KG1 (cell line): ENCODE measurements at regions not wholly inside any gene's neighbourhood (a gene's known extent, or its start where the extent isn't known, plus 50 kb on each side); places are given as distances from the start of the nearest gene placed in this dataset.
"Not testable (repeated sequence)": the region's sequence is repeated elsewhere in the genome, so short reads cannot be mapped to it uniquely, and the experiment has no call there.

Source experiments
- DNase-seq: peaks from one replicate; lab custom pipeline; 2025; lab: John Stamatoyannopoulos, UW

- DNase-seq, result not testable (repeated sequence)
These were observed 249.3 kb upstream of the GOT2 start for GRCh38 chr16:58983181-58983965.

GRCh38 chr16:58970775-58971174 is 236.7 kb upstream of the GOT2 start:
- DNase-seq, result no peak

DNA sequence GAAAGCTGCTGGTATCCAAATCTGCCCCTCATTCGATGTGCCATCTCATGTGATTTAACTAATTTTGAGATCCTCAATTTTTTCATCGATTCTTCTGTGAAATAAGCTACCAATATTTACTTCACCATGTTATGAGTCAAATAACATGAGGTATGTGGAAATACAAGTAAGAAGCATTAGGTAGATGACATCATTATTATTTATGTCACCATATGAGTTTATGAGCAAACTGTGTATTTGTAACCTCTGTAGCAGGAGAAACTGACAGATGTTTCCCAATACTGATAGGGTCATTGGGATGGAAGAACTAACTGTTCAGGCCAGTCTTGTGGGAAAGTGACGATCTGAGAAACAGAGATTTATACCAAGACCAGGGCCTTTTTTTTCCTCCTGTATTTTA is 229.4 kb upstream of the GOT2 start:
- DNase-seq, result no peak

DNA sequence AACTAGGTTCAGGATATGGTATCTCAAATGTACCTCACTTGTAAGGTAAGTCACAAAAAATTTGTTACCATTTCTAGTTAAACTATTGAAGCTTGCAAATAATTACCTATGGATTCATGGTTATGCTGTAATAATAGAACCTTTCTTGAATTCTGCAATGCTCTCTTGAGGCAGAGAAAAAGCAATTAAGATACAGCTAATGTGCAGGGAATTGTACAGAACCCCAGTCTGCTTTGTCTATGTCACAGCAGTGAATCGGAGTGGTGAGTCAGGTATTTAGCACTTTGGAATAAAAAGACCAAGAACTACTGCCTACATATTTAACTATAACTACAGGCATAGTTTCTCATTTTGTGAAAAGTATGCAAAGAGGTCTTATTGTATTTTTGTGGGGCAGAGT is 228.7 kb upstream of the GOT2 start:
- no peak for DNase-seq

GRCh38 chr16:58960484-58960883 is 226.4 kb upstream of the GOT2 start:
- DNase-seq, result no peak

DNA sequence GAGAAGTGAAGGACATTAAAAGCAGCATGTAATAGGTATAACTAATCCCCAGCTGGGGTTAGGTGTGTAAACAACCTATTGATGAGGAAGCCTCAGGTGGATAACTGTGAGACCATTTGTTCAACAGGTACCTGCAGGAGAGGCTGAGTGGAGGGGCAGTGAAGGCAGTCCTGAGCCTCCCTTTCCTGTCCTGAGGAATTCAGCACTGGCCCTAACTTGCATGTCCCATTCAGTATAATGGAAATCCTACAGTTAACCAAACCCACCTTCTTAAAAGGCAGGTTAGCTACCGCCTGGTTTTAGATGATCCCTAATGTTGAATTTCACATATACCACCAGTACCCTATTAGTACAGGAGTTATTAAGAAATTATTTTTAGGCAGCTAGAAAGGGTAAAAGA is 225.9 kb upstream of the GOT2 start:
- DNase-seq, result no peak

- DNase-seq, result no peak
These were observed 224.6 kb upstream of the GOT2 start for GRCh38 chr16:58958749-58959148.

DNA sequence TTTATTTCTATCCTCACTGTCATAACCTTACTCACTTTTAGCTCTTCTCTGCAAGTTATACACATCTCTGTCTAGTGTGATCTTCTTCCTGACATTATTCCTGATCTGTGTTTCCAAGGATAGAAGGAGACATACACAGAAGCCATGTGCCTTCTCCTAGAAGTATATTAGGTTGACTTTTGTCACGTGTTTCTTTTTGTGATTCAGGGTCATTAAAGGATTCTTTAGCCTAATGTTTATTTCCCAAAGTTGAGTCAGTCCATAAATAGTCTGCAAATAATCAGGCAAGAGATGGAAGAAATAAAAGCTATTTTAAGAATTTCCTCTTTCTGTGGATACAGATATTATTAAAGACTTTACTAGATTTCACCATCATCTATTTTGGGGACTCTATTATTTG is 214.1 kb upstream of the GOT2 start:
- no peak for DNase-seq

GRCh38 chr16:58940609-58941008 is 206.5 kb upstream of the GOT2 start:
- no peak for DNase-seq

GRCh38 chr16:58938811-58939210 is 204.7 kb upstream of the GOT2 start:
- DNase-seq, result no peak

- DNase-seq, result no peak
These were observed 203.5 kb upstream of the GOT2 start for GRCh38 chr16:58937661-58938060.

DNA sequence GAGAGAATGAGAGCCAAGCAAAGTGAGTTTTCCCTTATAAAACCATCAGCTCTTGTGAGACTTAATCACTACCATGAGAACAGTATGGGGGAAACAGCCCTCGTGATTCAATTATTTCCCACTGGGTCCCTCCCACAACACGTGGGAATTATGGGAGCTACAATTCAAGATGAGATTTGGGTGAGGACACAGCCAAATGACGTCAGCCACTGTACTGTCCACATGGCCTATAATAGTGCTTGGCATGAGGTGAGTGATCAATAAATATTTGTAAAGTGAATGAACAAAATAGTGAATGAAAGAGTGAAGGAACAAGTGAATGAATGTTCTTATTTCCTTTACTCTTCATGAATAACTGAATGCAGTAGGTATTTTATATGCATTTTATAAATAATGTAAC is 199.1 kb upstream of the GOT2 start:
- no peak for DNase-seq

- no peak for DNase-seq
These were observed 197.3 kb upstream of the GOT2 start for GRCh38 chr16:58931436-58931835.

- no peak for DNase-seq
These were observed 189.0 kb upstream of the GOT2 start for GRCh38 chr16:58923094-58923493.

- no peak for DNase-seq
These were observed 179.3 kb upstream of the GOT2 start for GRCh38 chr16:58913456-58913855.

- DNase-seq, result no peak
These were observed 178.5 kb upstream of the GOT2 start for GRCh38 chr16:58912571-58912970.

DNA sequence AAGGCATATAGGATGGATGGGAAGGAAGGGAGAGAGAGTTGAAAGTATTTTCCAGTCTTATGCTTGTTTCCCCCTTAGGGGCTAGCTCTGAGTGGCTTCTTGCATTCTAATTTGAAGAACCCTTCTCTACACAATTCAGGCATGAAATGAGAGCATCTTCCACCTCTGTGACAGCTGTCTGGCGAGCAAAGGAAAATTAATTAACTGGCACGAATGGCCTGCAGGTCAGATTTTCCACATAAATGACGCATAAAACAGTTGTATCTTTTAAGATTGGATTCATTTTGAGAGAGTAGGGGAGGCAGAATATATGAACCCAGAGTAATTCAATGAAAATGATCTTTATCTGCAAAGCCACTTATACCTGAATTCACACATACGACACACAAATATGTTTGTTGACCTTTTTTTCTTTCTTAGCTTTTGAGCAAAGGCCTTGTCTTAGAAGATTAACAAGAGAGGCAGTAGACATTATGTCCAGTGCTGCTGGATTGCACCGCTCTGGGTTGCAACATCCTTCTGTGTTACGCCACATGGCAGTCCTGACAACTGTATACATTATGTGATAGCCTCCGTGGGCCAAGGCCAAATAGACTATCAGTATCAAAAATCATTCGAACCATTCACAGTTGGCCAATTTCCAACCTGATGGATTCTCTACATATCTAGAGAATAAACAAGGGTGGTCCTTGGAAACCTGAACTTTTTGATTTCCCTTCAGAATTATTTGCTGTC is 173.0 kb upstream of the GOT2 start:
- DNase-seq, result no peak

GRCh38 chr16:58904291-58904690 is 170.2 kb upstream of the GOT2 start:
- DNase-seq, result no peak

DNA sequence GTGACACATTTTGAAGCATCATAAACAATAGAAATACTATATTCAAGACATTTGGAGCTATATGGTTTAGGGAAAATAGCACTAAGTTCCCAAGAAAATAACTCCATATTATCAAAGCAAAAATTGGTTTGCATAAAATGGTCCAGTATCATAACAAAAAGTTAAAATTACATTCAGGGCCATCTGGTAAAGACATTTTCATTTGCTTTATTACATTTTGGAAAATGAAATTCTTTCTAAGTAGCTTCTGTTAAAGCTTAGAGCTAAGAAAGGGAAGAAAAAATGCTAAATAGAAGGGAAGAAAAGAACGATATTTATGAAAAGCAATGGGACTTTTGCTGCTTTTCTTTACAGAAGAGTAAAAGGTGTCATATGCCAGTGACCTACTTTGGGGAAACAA is 155.4 kb upstream of the GOT2 start:
- no peak for DNase-seq

- DNase-seq, result peak; percentile 2
These were observed 151.5 kb upstream of the GOT2 start for GRCh38 chr16:58885528-58886170.

DNA sequence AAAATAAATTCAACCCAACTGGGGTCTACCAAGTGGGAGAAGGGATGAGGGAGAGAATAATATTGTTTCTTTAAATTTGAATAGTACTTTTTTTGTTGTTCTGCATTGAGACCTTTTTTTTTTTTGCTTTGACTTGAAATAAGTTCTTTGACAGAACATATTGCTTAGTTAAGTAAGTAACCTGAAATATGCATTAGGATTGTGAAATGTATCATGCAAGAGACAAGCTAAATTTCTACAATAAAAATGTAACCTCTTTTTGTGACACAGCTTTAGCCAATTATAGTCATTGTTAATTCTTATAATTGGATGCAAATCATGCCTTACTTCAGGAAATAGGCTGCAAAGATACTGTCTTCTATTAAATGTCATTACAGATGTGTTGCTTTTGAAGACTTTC is 150.0 kb upstream of the GOT2 start:
- no peak for DNase-seq

- DNase-seq, result no peak
These were observed 149.0 kb upstream of the GOT2 start for GRCh38 chr16:58883131-58883530.

- peak; percentile 66 for DNase-seq
These were observed 148.2 kb upstream of the GOT2 start for GRCh38 chr16:58882292-58882691.
